ENCODE measurements at regions not wholly inside any gene's neighbourhood (a gene's known extent, or its start where the extent isn't known, plus 50 kb on each side); places are given as distances from the start of the nearest gene placed in this dataset.
"Not testable (repeated sequence)": the region's sequence is repeated elsewhere in the genome, so short reads cannot be mapped to it uniquely, and the experiment has no call there.

- DNase-seq (ENCODE audit: low read depth, low spot score) = no peak
These were observed 193.0 kb upstream of the E2F8 start for GRCh38 chr11:19433791-19434190.

- DNase-seq (ENCODE audit: low read depth, low spot score) = no peak
These were observed 192.6 kb upstream of the E2F8 start for GRCh38 chr11:19433367-19433766.

GRCh38 chr11:19432370-19433061 lies 191.8 kb upstream of the E2F8 start:
- DNase-seq (ENCODE audit: low read depth, low spot score) = no peak

DNA sequence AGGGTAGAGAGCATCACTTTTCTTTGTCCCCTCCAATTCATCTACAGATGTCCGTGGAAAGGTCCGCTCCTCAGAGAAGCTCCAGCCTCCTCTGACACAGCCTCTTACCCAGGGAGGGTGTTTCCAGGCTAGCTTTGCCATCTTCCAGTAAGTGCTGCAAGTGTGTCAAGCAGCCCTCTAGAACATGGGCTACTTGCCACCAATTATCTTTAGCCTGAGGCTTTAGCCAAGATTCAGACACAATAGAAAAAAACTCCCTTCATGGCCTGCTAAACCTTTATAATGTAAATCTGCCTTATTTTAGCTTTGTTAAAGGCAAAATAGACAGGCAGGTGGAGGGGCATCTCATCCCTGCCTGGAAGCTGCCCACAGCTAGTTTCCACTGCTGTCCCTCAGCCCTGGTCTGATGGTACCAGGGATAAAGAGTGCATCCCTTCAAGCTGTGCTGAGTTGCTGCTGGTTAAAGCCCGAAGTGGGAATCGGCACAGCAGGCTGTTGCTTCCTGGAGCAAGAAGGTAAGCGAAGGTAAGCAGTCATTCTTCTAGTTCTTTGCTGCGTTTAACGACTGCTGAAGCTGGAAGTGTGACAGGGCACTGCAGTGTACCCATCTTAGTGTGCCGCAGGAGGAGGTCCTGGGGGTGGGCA lies 190.1 kb upstream of the E2F8 start:
- no peak for DNase-seq (ENCODE audit: low read depth, low spot score)

DNA sequence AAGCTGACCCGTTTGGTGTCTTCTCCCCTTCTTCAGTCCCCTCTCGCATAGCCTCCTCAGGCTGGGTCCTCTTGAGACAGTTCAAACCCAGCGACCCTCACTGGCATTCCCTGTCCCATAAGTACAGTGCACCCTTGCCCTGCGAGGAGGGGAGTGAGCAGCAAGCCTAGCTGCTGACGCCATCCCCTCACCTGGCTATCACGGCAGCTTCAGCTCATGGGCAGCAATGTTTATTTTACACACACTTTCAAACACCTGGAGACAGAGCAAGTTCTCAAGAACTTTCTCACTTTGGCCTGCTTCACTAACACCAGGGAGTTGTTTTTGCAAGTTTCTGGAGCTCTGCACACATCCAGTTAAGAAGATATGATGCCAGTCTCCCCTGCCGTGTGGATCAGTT lies 189.6 kb upstream of the E2F8 start:
- DNase-seq (ENCODE audit: low read depth, low spot score) = no peak

GRCh38 chr11:19429108-19429760 lies 188.5 kb upstream of the E2F8 start:
- no peak for DNase-seq (ENCODE audit: low read depth, low spot score)

GRCh38 chr11:19428206-19429002 lies 187.7 kb upstream of the E2F8 start:
- no peak for DNase-seq (ENCODE audit: low read depth, low spot score)

GRCh38 chr11:19426756-19427403 lies 186.1 kb upstream of the E2F8 start:
- DNase-seq (ENCODE audit: low read depth, low spot score) = no peak

DNA sequence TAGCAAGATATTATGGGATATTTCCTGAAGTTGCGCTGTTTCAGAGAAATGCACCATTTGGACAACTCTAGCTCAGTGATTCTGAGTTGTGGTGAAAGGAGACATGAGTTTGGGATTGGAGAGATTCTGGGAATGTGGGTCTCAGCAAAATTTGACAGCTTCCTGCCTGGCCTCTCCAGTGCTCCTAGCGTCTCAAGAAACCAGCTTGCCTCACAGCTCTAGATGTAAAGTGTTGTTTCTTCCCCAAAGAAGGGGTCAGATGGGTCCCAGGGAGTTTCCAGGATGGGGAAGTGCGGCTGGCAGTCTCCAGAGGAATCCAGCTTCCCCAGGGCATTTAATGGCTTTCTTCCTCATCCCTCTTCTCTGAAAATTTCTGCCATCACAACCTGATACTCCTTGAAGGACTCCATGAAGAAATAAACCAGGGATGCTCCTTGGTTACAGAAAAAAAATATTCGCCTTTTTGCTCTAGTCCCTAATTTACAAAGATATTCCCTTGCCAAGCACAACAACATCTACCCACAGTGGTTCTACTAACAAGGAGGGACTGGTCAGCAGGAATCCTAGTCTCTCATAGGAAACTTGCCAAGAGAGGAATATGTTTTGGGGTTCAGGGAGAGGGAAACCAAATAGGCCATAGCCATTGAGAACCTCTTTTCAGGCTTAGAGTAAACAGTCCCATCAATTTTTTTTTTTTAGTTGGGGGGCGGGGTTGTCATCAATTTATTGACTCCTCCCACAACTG lies 185.4 kb upstream of the E2F8 start:
- DNase-seq (ENCODE audit: low read depth, low spot score) = no peak

- no peak for DNase-seq (ENCODE audit: low read depth, low spot score)
These were observed 181.5 kb upstream of the E2F8 start for GRCh38 chr11:19422276-19422675.

- no peak for DNase-seq (ENCODE audit: low read depth, low spot score)
These were observed 180.3 kb upstream of the E2F8 start for GRCh38 chr11:19420868-19421533.

DNA sequence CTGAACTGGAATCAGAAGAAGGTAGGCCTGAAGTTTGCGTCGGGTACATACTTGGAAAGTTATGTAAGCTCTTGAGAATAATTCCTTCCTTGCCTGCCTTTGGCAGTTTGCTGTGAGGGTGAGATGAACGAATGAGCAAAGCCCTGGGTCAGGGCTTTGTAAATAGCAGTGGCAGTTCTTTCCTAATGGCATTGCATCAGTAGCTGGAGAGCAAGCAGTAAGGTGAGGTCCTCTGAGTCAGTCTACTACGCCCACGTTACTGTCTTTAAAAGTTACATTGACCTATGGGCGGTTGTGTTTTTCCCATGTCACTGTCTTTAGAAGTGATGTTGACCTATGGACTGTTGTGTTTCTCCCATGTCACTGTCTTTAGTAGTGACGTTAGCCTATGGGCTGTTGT lies 179.1 kb upstream of the E2F8 start:
- DNase-seq (ENCODE audit: low read depth, low spot score) = no peak

DNA sequence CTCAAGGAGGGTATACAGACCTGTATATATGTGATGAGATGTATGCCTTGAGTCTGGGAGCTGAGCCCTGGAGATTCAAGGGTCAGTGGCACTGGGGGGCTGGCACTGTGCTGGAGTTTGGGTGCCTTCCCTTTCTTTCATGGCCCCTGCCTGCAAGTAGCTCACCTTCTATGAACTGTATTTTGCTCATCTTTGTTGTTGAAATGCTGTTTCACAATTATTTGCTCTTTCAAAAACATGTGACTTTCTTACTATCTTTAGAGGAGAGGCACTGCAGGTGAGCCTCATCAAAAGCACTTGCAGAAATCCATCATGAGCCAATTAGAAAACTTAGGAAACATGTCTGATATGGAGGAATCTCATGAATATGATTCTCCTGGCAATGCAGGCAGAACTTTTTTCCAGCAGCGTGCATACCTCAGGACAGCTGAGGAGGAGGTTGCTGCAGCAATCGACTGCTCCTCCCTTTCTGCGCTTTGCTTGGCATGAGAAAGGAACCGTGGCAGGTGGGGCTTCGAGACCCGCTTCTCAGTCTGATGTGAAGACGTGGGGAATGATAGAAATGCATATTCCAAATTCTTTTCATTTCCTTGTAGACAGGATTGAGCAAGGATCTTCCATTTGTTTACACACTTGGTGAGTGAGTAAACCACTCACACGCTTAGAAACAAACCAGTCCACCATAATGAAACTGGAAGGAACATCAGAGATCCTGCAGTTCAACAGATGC lies 178.4 kb upstream of the E2F8 start:
- DNase-seq (ENCODE audit: low read depth, low spot score) = no peak

DNA sequence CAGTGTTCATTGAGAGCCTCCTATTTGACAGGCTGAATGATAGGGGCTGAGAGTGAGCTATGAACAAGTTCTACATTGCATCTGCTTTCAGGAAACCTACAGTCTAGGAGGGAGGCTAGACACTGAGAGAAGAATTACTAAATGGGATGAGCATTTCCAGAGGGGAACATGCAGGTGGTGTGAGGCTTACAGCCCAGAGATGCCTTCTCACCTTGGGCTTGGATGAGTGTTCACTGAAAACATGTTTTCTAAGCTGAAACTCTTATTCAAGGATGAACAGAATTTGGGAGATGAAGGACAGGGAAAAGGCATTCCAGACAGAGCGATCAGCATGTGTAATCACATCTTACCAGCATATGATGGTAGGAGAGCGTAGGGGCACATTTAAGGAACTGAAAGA lies 177.5 kb upstream of the E2F8 start:
- no peak for DNase-seq (ENCODE audit: low read depth, low spot score)

DNA sequence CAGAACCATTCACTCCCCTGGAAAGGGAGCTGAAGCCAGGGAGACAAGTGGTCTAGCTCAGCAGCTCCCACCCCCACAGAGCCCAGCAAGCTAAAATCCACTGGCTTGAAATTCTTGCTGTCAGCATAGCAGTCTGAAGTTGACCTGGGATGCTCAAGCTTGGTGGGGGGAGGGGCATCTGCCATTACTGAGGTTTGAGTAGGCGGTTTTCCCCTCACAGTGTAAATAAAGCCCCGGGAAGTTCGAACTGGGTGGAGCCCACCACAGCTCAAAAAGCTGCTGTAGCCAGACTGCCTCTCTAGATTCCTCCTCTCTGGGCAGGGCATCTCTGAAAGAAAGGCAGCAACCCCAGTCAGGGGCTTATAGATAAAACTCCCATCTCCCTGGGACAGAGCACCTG lies 171.3 kb upstream of the E2F8 start:
- not testable (repeated sequence) for DNase-seq (ENCODE audit: low read depth, low spot score)

DNA sequence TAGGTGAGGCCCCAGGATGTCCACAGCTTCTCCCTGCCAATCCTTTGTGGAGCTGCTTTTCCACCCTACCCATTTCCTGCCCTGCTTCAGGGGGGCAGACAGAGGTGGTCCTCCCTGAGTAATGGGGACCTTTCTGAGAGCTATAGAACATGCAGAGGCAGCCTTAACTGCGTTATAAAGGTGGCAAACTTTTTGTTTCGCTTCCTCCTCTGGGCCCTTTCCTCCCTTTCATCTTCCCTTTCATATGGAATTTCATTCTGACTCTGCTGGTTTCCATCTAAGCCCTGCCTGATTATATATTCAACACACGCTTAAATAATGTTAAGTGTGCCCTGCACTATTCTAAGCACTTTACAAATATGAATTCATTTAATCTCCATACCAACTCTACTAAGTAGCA lies 169.3 kb upstream of the E2F8 start:
- no peak for DNase-seq (ENCODE audit: low read depth, low spot score)

- no peak for DNase-seq (ENCODE audit: low read depth, low spot score)
These were observed 168.6 kb upstream of the E2F8 start for GRCh38 chr11:19409307-19409706.

DNA sequence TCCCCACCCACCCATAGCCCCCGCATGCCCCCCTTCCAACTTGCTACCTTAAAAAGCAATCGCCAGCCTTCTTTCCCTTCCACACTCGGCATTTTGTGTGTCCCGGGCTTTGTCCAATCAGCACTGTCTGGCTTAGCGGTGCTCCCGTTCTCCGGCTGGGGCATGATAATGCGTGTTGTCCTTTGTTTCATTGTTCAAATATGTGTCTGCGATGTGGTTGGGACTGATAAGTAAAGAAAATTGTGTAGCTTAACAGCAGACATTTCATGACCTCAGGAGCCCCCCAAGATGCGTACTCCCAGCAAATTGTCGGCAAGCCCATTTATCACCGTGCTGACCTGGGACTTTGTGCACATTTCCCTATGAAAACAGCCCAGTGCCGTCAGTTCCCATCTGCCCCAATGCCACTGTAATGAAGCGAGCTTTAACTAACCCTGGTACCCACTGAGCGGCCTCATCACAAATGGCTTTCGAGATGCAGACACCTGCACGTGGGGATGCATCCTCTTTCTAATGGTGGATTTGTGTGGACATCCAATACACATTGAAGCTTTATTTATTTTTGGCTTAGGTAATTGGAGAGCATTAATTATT lies 167.0 kb upstream of the E2F8 start:
- no peak for DNase-seq (ENCODE audit: low read depth, low spot score)

DNA sequence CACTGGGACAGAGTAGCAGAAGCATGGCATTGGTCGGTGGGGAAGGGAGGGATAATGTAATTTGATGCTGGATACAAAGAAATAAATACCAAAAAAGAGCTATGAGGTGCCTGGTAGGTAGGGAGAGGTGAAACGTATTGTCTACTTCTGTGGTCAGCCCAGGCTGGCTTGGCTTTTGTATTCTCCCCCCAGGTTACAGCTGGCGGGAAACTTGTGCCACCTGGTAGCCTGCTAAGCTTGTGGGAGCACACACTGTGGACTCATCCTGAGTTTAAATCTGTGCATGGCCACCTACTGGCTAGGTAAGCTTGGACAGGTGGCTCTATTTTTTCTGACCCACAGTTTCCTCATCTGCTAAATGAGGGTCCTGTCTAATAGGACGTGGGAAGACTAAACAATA lies 165.2 kb upstream of the E2F8 start:
- DNase-seq (ENCODE audit: low read depth, low spot score) = no peak
